ENCODE measurements at regions not wholly inside any gene's neighbourhood (a gene's known extent, or its start where the extent isn't known, plus 50 kb on each side); places are given as distances from the start of the nearest gene placed in this dataset.

- TF ChIP-seq EZH2 (IDR thresholded peaks at IDR 0.05; ENCODE audit: insufficient read depth, poor library complexity, severe bottlenecking), result no peak
- no peak for TF ChIP-seq EZH2phosphoT487 (IDR thresholded peaks at IDR 0.05; ENCODE audit: insufficient read depth, low read depth)
These were observed 198.7 kb upstream of the SGK1 start for GRCh38 chr6:134516582-134516981.
